HUES64 (cell line): ENCODE measurements at regions not wholly inside any gene's neighbourhood (a gene's known extent, or its start where the extent isn't known, plus 50 kb on each side); places are given as distances from the start of the nearest gene placed in this dataset.

Experiments
- H3K27ac ChIP-seq: 2 replicates; pipeline ENCODE4 v1.7.0; 2013; ENCODE audit warnings: low read depth, low read length, inconsistent platforms
- H3K27me3 ChIP-seq: 2 replicates; pipeline ENCODE4 v1.6.1; 2013; ENCODE audit warnings: mild to moderate bottlenecking, low read length; ENCODE audit not compliant: insufficient read depth
- H3K36me3 ChIP-seq: 2 replicates; pipeline ENCODE4 v1.6.1; 2013; ENCODE audit warnings: mild to moderate bottlenecking, low read length; ENCODE audit not compliant: insufficient read depth
- H3K4me1 ChIP-seq: 2 replicates; pipeline ENCODE4 v1.6.1; 2013; ENCODE audit warnings: mild to moderate bottlenecking, low read length, moderate library complexity; ENCODE audit not compliant: insufficient read depth
- H3K4me3 ChIP-seq: 2 replicates; pipeline ENCODE4 v1.5.1; 2013; ENCODE audit warnings: mild to moderate bottlenecking, low read length, moderate library complexity
- H3K9ac ChIP-seq: 2 replicates; pipeline ENCODE4 v1.6.1; 2013; ENCODE audit warnings: mild to moderate bottlenecking, low read depth, low read length
- H3K9me3 ChIP-seq: 2 replicates; pipeline ENCODE4 v1.6.1; 2013; ENCODE audit warnings: low read depth, low read length; ENCODE audit not compliant: insufficient read depth
- WGBS: fragments of 150-250, 120-280 bp; methylation state at CpG from one replicate; pipeline ENCODE4 v1.1.7; 2013; ENCODE audit warnings: missing lambda C conversion rate; 5-methylcytosine and 5-hydroxymethylcytosine counted together

DNA sequence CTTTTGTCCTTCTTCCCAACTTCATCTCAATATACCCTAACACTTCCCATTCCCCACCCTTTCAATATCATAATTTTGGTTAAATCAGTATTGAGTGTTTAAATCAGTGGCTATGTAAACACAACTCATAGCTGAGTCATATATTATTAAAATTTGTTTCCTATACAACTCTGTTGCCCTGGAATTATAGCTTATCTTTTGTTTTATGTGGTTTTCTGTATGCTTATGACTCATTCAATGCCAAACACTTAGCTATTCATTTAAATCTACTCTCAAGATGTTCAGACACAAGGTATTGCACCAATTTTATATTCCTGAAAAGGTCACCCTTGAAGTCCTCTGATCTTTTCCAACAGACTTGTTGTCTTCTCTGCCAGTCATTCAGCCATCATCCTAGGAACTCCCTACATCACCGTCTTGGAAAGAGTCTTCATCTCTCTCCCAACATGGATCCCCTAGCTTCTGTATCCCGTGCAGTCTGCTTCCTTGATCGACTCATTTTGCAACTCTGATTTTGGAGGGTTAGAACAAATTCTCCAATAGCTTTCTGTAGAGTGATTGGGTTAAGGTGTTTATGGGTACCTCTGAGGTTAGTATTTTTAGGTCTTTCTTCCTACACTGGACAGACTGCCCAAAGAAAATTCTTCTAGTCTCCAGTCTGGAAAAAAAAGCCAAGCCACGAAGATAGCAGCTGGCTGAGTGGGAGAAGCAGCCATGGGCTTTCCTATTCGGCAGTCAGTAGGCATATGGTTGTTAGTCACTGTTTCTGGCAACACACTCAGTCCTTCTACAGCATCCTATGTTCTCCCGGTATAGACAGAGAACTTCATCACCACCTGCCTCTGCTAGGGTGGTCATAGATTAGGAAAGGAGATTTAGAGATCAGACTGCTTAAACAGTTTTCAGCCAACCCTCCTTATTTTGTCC, 102.1 kb downstream of the CRPPA start:
- H3K27ac ChIP-seq, result no peak overlapping the region
- H3K9ac ChIP-seq, result no peak overlapping the region
- no peaks in the 10 kb centered on the region for H3K27me3 ChIP-seq
- H3K36me3 ChIP-seq, result no peaks in the 10 kb centered on the region
- no peaks in the 10 kb centered on the region for H3K4me1 ChIP-seq
- no peaks in the 10 kb centered on the region for H3K9me3 ChIP-seq
- no peak overlapping the region for H3K4me3 ChIP-seq
- 93% methylated on average over 6 of the region's 6 CpGs for WGBS

DNA sequence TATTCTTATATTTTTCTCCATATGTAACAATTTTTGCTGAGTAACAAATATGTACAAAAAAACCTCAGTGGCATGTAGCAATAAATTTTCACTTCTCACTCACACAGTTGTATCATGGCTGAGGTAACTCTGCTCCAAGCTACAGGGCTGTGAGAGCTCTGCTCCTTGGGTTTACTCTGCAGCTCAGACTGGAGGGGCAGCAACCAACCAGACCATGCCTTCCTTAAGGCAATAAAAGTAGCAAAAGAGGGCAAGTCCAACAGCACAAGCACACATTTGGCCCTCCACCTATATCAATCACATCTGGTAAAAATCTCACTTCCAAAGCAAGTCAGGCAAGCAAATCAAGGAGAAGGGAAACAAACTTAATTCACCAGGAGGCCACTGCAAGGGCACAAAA, 102.9 kb downstream of the CRPPA start:
- no peaks in the 10 kb centered on the region for H3K4me1 ChIP-seq
- H3K9ac ChIP-seq, result no peak overlapping the region
- H3K27ac ChIP-seq, result no peak overlapping the region
- H3K36me3 ChIP-seq, result no peaks in the 10 kb centered on the region
- H3K27me3 ChIP-seq, result no peaks in the 10 kb centered on the region
- H3K9me3 ChIP-seq, result no peaks in the 10 kb centered on the region
- no peak overlapping the region for H3K4me3 ChIP-seq

DNA sequence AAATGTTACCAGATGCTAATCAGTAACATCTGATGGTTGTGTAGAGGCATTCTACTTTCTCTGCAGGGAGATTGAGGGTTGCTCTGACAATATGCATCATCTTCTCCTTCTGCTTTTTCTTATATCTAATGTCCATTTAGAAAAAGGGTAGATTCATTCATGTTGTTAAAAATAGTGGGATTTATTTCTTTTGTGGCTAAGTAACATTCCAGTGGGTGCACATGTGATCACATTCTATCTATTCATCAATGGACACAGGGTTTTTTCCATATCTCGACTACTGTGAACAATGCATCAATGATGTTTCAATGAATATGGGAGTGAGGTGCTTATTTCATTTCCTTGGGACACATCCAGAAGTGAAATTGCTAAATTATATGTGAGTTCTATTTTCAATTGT, 103.9 kb downstream of the CRPPA start:
- no peak overlapping the region for H3K4me3 ChIP-seq
- 100% methylated on average over 1 of the region's 1 CpG for WGBS
- no peak overlapping the region for H3K9ac ChIP-seq
- no peaks in the 10 kb centered on the region for H3K4me1 ChIP-seq
- no peaks in the 10 kb centered on the region for H3K27me3 ChIP-seq
- no peak overlapping the region for H3K27ac ChIP-seq
- no peaks in the 10 kb centered on the region for H3K36me3 ChIP-seq
- no peaks in the 10 kb centered on the region for H3K9me3 ChIP-seq

DNA sequence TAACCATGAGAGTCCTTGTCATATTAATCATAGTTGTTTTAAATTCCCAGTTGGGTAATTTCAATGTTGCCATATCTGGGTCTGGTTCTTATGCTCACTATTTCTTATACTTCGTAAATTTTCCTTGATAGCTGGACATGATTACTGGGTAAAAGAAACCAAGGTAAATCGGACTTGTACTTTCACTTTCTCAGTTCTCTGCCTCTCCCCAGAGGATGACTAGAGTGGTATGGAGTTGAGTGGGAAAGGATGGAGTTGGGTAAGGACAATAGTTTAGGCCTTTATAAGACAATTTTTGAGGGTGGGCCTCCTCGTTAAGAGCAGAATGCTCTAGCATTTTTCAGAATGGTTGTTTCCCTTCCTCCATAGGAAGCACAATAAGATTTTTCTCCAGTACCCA, 106.1 kb downstream of the CRPPA start:
- no peaks in the 10 kb centered on the region for H3K27me3 ChIP-seq
- H3K36me3 ChIP-seq, result no peaks in the 10 kb centered on the region
- H3K27ac ChIP-seq, result no peak overlapping the region
- H3K4me1 ChIP-seq, result no peaks in the 10 kb centered on the region
- H3K4me3 ChIP-seq, result no peak overlapping the region
- H3K9ac ChIP-seq, result no peak overlapping the region
- WGBS, result 97% methylated on average over 3 of the region's 3 CpGs
- no peaks in the 10 kb centered on the region for H3K9me3 ChIP-seq

DNA sequence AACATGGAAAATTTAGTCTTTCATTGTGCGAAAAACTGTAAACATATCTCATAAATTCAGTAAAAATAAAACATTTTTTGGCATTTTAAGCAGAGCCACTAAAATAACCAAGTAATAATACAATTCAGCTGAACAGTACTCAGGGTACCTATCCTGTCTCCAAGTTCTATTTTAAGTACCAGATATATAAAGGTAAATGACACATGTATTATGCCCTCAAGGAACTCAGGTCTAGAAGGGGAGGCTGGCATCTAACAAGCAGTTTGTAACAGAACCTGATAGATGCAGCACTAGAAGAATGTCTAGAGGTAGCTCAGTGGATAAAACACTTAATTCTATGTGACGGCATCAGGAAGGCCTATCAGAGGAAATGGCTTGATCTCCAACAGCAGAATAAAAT, 112.2 kb downstream of the CRPPA start:
- Histone ChIP-seq H3K9ac (no peak overlapping the region), H3K27ac (no peak overlapping the region), H3K27me3 (no peaks in the 10 kb centered on the region), H3K36me3 (no peaks in the 10 kb centered on the region), H3K9me3 (no peaks in the 10 kb centered on the region), H3K4me3 (no peak overlapping the region), H3K4me1 (no peaks in the 10 kb centered on the region)
- 92% methylated on average over 2 of the region's 2 CpGs for WGBS

DNA sequence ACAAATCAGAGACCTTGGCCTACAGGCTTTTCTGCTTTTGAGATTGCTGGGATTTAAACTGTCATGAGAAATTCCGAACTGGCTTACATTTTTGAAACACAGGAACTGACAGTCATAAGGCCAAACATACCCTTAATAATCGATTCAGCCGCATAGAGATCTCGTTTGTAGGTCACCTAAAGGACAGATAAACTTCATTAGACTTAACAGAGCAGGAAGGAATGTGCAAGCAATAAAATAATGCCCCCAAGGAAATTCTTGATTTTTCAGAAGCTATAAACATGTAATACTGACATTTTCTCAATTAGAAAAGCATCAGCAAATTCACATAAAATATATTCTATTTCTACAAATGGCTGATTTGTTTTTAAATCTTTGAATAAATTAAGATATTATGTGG, 120.0 kb downstream of the CRPPA start:
- Histone ChIP-seq H3K27ac (no peak overlapping the region), H3K36me3 (no peaks in the 10 kb centered on the region), H3K9ac (no peak overlapping the region), H3K4me3 (no peak overlapping the region), H3K9me3 (no peaks in the 10 kb centered on the region), H3K27me3 (no peaks in the 10 kb centered on the region), H3K4me1 (no peaks in the 10 kb centered on the region)
- WGBS, result 91% methylated on average over 4 of the region's 4 CpGs

DNA sequence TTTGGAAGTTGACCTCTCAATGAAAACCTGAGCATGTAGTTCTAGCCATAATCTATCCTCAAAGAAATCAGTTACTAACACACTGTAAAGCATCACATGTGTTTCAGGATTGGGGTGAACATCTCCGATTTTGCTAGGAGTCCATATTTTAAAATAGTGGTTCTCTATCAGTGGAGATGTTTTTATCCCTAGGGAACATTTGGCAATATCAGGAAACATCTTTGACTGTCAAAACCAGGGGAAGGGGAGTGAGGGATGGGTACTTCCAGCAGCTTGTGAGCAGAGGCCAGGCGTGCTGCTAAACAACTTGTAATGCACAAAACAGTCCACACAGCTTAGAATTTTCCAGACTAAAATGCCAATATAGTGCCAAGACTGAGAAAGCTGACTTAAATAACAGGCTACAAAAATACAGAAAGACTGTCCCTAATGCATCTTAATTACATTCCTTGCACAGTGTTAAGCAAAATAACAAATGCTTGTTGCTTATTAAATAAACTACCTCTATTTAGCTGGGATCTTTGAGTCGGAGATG, 120.9 kb downstream of the CRPPA start:
- no peak overlapping the region for H3K27ac ChIP-seq
- no peaks in the 10 kb centered on the region for H3K9me3 ChIP-seq
- 94% methylated on average over 3 of the region's 3 CpGs for WGBS
- H3K27me3 ChIP-seq, result no peaks in the 10 kb centered on the region
- H3K4me1 ChIP-seq, result no peaks in the 10 kb centered on the region
- no peaks in the 10 kb centered on the region for H3K36me3 ChIP-seq
- H3K9ac ChIP-seq, result no peak overlapping the region
- H3K4me3 ChIP-seq, result no peak overlapping the region

DNA sequence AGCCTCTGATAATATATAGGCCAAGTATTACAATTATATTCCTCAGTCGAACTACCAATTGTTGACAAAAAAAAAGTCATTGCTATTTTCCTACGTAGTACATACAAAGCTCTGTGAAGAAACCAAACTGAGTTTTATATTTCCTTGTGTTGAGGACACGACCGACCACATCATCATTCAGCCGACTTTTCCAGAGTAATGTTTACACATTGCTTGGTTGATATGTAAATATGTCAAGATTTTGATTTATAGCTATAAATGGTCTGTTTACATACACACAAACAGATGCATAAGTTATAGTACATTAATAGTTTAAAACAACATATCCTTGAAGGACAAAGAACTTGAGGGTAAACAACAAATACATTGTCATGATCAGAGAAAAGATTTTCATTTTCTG, 121.5 kb downstream of the CRPPA start:
- no peaks in the 10 kb centered on the region for H3K36me3 ChIP-seq
- H3K27ac ChIP-seq, result no peak overlapping the region
- no peak overlapping the region for H3K4me3 ChIP-seq
- no peak overlapping the region for H3K9ac ChIP-seq
- no peaks in the 10 kb centered on the region for H3K9me3 ChIP-seq
- H3K4me1 ChIP-seq, result no peaks in the 10 kb centered on the region
- 100% methylated on average over 5 of the region's 5 CpGs for WGBS
- H3K27me3 ChIP-seq, result no peaks in the 10 kb centered on the region

DNA sequence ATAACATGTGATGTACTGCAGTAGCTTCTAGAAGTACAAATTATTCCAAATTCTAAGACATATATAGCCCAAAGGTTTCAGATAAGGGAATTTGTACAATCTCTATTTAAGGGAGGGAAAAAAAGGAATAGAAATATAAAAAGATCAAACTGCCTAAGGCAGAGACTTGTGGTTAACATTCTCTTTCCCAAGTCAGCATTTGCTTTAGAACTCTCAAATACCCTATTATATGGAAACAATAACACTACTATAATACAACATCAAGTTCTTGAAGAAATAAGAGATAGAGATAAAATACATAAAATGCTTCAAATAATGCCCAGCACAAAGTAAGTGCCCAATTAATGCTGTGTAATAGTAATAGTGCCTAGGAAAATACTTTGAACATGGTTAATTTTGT, 123.1 kb downstream of the CRPPA start:
- Histone ChIP-seq H3K9ac (no peak overlapping the region), H3K4me3 (no peak overlapping the region), H3K36me3 (no peaks in the 10 kb centered on the region), H3K9me3 (no peaks in the 10 kb centered on the region), H3K27me3 (no peaks in the 10 kb centered on the region), H3K4me1 (no peaks in the 10 kb centered on the region), H3K27ac (no peak overlapping the region)

DNA sequence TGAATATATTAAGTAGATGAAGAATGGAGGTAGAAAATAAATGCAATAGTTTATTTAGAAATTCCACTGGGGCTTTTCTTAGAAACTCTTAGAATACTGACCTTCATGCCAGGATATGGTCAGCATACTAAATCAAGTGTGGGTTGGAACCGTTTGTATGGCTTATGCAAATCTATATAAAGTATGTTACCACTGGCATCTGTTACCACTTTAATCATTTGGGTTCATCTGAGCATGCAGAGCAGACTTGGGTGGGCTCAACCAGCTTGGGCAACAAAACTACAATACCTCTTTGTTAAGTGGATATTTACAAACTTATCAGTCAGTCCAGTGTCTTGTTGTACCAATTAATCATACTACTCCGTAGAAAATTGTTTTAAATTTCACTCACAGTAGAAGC, 125.8 kb downstream of the CRPPA start:
- H3K27ac ChIP-seq, result no peak overlapping the region
- no peak overlapping the region for H3K9ac ChIP-seq
- no peaks in the 10 kb centered on the region for H3K9me3 ChIP-seq
- H3K4me3 ChIP-seq, result no peak overlapping the region
- H3K4me1 ChIP-seq, result no peaks in the 10 kb centered on the region
- no peaks in the 10 kb centered on the region for H3K36me3 ChIP-seq
- 94% methylated on average over 1 of the region's 2 CpGs for WGBS
- no peaks in the 10 kb centered on the region for H3K27me3 ChIP-seq

DNA sequence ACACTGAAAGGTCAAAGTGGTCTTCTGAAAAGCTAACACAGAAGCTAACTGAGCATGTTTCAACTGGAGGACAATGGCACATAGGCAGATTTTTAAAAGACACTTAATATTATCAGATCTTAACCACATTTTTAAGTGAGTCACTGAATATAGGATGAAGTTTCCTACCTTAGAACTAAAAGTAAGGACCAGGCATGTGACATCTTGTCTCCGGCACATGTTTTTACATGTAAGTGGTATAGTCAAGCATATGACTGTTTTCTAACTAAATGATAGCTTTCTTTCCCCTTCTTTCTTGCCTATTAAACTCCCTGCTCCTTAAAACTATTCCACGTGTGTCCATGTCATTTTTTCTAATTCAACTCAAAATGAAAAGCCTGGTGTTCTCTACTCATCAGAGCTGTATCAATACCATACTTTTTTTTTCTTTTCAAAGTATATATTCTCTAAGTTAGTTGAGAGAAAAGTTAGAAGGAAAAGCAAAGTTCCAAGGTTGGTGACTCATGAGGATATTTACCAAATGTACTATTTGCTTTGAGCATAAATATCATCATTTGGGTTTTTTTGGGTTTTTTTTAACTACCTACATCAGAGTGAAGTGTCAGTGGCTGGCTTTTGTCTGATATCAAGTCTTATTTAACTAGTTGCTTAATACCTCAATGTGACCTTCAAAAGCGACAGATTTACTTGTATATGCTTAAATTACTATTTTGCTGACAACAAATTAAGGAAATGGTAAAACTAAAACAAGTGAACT, 127.5 kb downstream of the CRPPA start:
- Histone ChIP-seq H3K27me3 (no peaks in the 10 kb centered on the region), H3K9me3 (no peaks in the 10 kb centered on the region), H3K4me3 (no peak overlapping the region), H3K4me1 (no peaks in the 10 kb centered on the region), H3K27ac (no peak overlapping the region), H3K36me3 (no peaks in the 10 kb centered on the region), H3K9ac (no peak overlapping the region)
- WGBS, result 97% methylated on average over 2 of the region's 3 CpGs
